ENCODE measurements at regions not wholly inside any gene's neighbourhood (a gene's known extent, or its start where the extent isn't known, plus 50 kb on each side); places are given as distances from the start of the nearest gene placed in this dataset.

DNA sequence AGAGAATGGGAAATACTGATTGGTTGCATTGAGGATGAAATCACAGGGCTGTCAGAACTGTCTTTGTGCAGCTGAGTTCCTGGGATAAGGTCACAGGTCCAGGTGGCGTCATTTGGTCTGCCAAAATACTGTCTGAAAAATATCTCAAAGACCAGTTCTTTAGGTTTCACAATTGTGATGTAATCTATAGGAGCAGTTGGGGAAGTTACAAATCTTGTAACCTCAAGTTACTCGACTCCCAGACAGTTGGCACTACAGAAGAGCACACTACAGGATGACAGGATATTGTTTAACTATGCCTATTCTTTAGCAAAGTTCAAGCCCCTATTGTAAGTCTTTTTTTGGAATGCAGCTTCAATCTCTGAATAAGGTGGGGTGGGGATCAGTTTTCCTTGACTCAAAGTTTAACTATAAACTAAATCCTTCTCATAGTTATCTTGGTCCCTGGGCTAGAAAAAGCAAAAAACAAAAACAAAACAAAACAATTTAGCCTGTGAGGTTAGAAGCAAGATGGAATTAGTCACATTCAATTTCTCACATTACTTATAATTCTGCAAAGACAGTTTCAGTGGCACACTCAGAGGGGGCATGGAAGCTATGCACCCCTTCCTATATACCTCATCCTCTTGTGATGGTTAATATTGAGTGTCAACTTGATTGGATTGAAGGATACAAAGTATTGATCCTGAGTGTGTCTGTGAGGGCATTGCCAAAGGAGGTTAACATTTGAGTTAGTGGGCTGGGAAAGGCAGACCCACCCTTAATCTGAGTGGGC, 276.0 kb downstream of the AUH start:
- no peaks in the 10 kb centered on the region for H3K9me3 Mint-ChIP-seq (ENCODE audit: unreplicated experiment)
- FAIRE-seq, result no peak
- no peaks in the 10 kb centered on the region for H3K36me3 Mint-ChIP-seq (ENCODE audit: low read depth, unreplicated experiment)

DNA sequence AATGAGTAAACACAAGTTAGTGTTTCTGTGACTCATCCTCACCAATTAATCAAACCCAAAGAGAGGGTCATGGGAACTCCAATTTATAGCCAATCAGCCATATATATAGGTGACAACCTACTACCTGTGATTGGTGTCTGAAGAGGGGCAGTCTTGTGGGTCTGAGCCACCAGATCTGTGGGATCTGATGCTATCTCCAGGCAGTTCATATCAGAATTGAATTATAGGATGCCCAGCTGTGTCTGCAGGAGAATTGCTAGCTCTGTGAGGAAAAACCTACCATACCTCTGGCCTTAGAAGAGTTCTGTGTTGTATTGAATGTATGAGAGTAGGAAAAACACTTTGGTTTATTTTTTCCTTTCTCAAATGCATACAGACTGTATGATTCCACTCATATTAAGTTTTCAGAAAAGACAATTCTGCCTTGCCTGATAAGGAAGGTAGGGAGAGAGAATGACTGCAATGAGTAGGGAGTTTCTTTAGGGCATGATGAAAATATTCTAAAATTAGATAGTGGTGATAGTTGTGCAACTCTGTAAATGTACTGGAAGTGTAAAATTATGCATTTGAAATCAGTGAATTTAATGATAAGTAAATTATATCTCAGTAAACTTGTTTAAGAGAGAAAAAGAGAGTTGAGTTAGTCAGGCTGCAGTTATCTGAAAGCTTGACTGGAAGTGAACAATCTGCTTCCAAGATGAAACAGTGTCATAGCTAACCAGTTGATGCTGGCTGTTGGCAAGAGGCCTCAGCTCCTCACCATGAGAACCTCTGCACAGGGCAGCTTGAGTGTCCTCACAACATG, 274.9 kb downstream of the AUH start:
- no peaks in the 10 kb centered on the region for H3K36me3 Mint-ChIP-seq (ENCODE audit: low read depth, unreplicated experiment)
- peaks cover 14% of the 10 kb centered on the region for H3K27me3 Mint-ChIP-seq (ENCODE audit: low read depth, unreplicated experiment)
- TF ChIP-seq, protein P1, sequence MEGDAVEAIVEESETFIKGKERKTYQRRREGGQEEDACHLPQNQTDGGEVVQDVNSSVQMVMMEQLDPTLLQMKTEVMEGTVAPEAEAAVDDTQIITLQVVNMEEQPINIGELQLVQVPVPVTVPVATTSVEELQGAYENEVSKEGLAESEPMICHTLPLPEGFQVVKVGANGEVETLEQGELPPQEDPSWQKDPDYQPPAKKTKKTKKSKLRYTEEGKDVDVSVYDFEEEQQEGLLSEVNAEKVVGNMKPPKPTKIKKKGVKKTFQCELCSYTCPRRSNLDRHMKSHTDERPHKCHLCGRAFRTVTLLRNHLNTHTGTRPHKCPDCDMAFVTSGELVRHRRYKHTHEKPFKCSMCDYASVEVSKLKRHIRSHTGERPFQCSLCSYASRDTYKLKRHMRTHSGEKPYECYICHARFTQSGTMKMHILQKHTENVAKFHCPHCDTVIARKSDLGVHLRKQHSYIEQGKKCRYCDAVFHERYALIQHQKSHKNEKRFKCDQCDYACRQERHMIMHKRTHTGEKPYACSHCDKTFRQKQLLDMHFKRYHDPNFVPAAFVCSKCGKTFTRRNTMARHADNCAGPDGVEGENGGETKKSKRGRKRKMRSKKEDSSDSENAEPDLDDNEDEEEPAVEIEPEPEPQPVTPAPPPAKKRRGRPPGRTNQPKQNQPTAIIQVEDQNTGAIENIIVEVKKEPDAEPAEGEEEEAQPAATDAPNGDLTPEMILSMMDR (IDR thresholded peaks at IDR 0.05; ENCODE audit: insufficient read depth, low read depth, low read length), result no peak
- TF ChIP-seq EZH2 (IDR thresholded peaks at IDR 0.05; ENCODE audit: insufficient read depth, low read length), result no peak
- no peaks in the 10 kb centered on the region for H3K4me1 Mint-ChIP-seq (ENCODE audit: low read depth, unreplicated experiment)
- no peaks in the 10 kb centered on the region for H3K9me3 Mint-ChIP-seq (ENCODE audit: unreplicated experiment)
- Histone ChIP-seq H3K9me3 (ENCODE audit: insufficient read depth, low read depth, low read length) (no peaks in the 10 kb centered on the region), H3K9ac (ENCODE audit: low read length) (no peak overlapping the region), H3K4me2 (ENCODE audit: low read length) (no peak overlapping the region), H3K4me1 (ENCODE audit: insufficient read depth, low read length) (no peaks in the 10 kb centered on the region), H3K36me3 (ENCODE audit: insufficient read depth, low read length) (no peaks in the 10 kb centered on the region), H3K79me2 (ENCODE audit: insufficient read depth, low read length) (no peaks in the 10 kb centered on the region), H4K20me1 (ENCODE audit: insufficient read depth, low read length) (no peaks in the 10 kb centered on the region), H3K27ac (ENCODE audit: low read depth, low read length) (no peak overlapping the region), H3K27me3 (ENCODE audit: insufficient read depth, low read length) (no peaks in the 10 kb centered on the region), H3K4me3 (ENCODE audit: insufficient read depth, low read depth, low read length) (no peak overlapping the region), H2AFZ (ENCODE audit: low read depth, low read length) (no peak overlapping the region)
- no peak overlapping the region for H3K4me3 Mint-ChIP-seq (ENCODE audit: unreplicated experiment)
- H3K27ac Mint-ChIP-seq (ENCODE audit: unreplicated experiment), result no peak overlapping the region
- DNase-seq (ENCODE audit: low read depth), result no peak
- FAIRE-seq, result no peak

More for the DNA sequence above, 276.0 kb downstream of the AUH start:
- peaks cover 14% of the 10 kb centered on the region for H3K27me3 Mint-ChIP-seq (ENCODE audit: low read depth, unreplicated experiment)
- H3K27me3 ChIP-seq (ENCODE audit: insufficient read depth, low read length), result no peaks in the 10 kb centered on the region
- H3K9ac ChIP-seq (ENCODE audit: low read length), result no peak overlapping the region
- H3K4me2 ChIP-seq (ENCODE audit: low read length), result no peak overlapping the region
- H4K20me1 ChIP-seq (ENCODE audit: insufficient read depth, low read length), result no peaks in the 10 kb centered on the region
- no peaks in the 10 kb centered on the region for H3K9me3 ChIP-seq (ENCODE audit: insufficient read depth, low read depth, low read length)
- H3K4me1 ChIP-seq (ENCODE audit: insufficient read depth, low read length), result no peaks in the 10 kb centered on the region
- DNase-seq (ENCODE audit: low read depth), result no peak
- H3K36me3 ChIP-seq (ENCODE audit: insufficient read depth, low read length), result no peaks in the 10 kb centered on the region
- no peaks in the 10 kb centered on the region for H3K4me1 Mint-ChIP-seq (ENCODE audit: low read depth, unreplicated experiment)
- H3K27ac ChIP-seq (ENCODE audit: low read depth, low read length), result no peak overlapping the region
- H3K27ac Mint-ChIP-seq (ENCODE audit: unreplicated experiment), result no peak overlapping the region
- no peak overlapping the region for H3K4me3 Mint-ChIP-seq (ENCODE audit: unreplicated experiment)
- no peaks in the 10 kb centered on the region for H3K79me2 ChIP-seq (ENCODE audit: insufficient read depth, low read length)
- TF ChIP-seq EZH2 (IDR thresholded peaks at IDR 0.05; ENCODE audit: insufficient read depth, low read length), result no peak
- TF ChIP-seq, protein P1 (IDR thresholded peaks at IDR 0.05; ENCODE audit: insufficient read depth, low read depth, low read length), result no peak
- no peak overlapping the region for H2AFZ ChIP-seq (ENCODE audit: low read depth, low read length)
- H3K4me3 ChIP-seq (ENCODE audit: insufficient read depth, low read depth, low read length), result no peak overlapping the region

DNA sequence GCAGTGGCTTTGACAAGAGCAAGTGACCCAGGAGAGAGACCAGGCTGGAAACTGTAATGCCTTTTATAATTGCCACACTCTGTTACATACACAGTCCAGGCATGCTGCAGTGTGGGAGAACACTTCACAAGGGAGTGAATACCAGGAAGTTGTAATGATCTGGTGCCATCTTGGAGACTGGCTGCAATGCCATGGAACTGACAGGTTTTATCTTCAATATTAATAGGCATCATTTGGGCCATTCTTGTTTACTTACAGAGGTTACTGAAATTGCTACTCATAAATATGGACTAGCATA, 274.3 kb downstream of the AUH start:
- no peak overlapping the region for H3K27ac ChIP-seq (ENCODE audit: low read depth, low read length)
- H3K27me3 ChIP-seq (ENCODE audit: insufficient read depth, low read length), result no peaks in the 10 kb centered on the region
- H4K20me1 ChIP-seq (ENCODE audit: insufficient read depth, low read length), result no peaks in the 10 kb centered on the region
- TF ChIP-seq, protein P1 (IDR thresholded peaks at IDR 0.05; ENCODE audit: insufficient read depth, low read depth, low read length), result no peak
- TF ChIP-seq EZH2 (IDR thresholded peaks at IDR 0.05; ENCODE audit: insufficient read depth, low read length), result no peak
- H3K36me3 Mint-ChIP-seq (ENCODE audit: low read depth, unreplicated experiment), result no peaks in the 10 kb centered on the region
- no peaks in the 10 kb centered on the region for H3K9me3 Mint-ChIP-seq (ENCODE audit: unreplicated experiment)
- no peak for DNase-seq (ENCODE audit: low read depth)
- no peak overlapping the region for H3K4me2 ChIP-seq (ENCODE audit: low read length)
- H3K27me3 Mint-ChIP-seq (ENCODE audit: low read depth, unreplicated experiment), result peaks cover 14% of the 10 kb centered on the region
- no peaks in the 10 kb centered on the region for H3K4me1 ChIP-seq (ENCODE audit: insufficient read depth, low read length)
- no peak overlapping the region for H3K4me3 ChIP-seq (ENCODE audit: insufficient read depth, low read depth, low read length)
- H3K27ac Mint-ChIP-seq (ENCODE audit: unreplicated experiment), result no peak overlapping the region
- FAIRE-seq, result no peak
- no peaks in the 10 kb centered on the region for H3K36me3 ChIP-seq (ENCODE audit: insufficient read depth, low read length)
- H3K4me3 Mint-ChIP-seq (ENCODE audit: unreplicated experiment), result no peak overlapping the region
- no peak overlapping the region for H2AFZ ChIP-seq (ENCODE audit: low read depth, low read length)
- H3K4me1 Mint-ChIP-seq (ENCODE audit: low read depth, unreplicated experiment), result no peaks in the 10 kb centered on the region
- H3K79me2 ChIP-seq (ENCODE audit: insufficient read depth, low read length), result no peaks in the 10 kb centered on the region
- H3K9ac ChIP-seq (ENCODE audit: low read length), result no peak overlapping the region
- no peaks in the 10 kb centered on the region for H3K9me3 ChIP-seq (ENCODE audit: insufficient read depth, low read depth, low read length)

All from astrocyte (in vitro differentiated cells and primary cell).